GM21390 (cell line): ENCODE measurements at regions not wholly inside any gene's neighbourhood (a gene's known extent, or its start where the extent isn't known, plus 50 kb on each side); places are given as distances from the start of the nearest gene placed in this dataset.
"Not testable (repeated sequence)": the region's sequence is repeated elsewhere in the genome, so short reads cannot be mapped to it uniquely, and the experiment has no call there.

Experiments
- ATAC-seq: cut with Tn5 transposase; IDR thresholded peaks from one replicate; pipeline ENCODE4 v1.9.1; 2021; ENCODE audit not compliant: unreplicated experiment

- no peak for ATAC-seq
These were observed 108.2 kb downstream of the NRN1 start for GRCh38 chr6:5898563-5898962.

DNA sequence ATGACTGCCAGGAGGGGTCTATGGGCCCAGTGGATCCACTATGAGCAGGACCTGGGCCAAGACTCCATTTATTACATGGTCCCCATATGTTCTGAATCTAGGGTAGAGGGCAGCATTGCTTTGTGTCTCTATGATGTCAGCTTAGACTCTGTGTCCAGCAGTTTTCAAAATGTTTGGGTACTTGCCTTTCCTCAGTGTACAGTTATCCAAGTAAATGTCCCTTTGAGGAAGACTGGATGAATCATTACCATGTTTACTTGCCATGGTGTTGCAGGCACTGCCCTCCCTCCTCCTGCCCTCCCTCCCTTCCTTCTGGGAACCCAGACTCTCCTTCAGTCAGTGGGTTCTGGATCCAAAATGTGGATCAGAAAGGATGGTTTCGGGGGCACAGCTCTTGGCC lies 108.6 kb downstream of the NRN1 start:
- no peak for ATAC-seq

DNA sequence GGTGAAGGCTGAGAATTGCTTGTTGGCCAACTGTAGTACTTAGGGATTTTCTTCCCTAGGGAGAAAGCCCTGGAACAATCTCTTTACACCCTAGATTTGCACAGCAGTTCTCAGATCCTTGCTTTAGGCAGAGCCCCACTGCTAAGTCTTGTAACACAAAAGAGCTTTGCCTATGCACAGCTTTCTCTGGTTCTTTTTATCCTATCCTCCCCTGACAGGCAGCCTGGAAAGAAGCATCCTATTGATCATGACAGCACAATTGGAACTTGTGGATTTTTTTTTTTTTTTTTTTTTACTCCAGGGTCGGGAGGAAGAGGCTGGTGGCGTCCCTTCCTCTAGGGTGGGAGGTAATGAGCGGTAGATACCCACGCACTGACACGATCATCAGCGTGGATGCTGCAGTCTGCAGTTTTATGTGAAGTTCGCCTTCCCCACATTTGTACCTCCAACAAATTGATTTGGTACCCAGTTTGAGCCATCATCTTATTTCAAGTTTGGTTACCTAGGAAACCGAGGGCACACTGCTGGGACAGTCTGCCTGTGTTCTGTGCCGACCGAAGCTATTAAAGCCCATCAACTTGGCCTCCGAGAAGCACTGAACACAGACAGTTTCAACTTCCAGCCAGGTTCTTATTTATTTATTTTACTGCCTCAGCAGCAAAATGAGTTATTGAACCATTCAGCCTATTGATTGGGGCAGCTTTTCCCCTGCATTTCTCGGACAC lies 110.1 kb downstream of the NRN1 start:
- no peak for ATAC-seq

GRCh38 chr6:5894357-5894756 lies 112.4 kb downstream of the NRN1 start:
- ATAC-seq: no peak

DNA sequence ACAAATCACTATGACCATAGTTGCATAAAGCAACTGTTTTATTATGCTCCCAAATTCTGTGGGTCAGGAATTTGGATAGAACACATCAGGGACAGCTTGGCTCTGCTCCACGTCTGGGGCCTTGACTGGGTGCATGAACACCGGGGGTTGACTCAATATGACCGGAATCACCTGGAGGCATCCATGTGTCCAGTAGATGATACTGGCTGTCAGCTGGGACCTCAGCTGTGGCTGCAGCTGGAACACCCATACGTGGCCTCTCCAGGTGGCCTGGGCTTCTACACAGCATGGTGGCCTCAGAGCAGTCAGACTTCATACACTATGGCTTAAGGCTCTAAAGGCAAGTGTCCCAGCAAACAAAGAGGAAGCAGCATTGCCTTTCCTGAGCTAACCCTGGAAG lies 113.4 kb downstream of the NRN1 start:
- ATAC-seq: no peak

- ATAC-seq: no peak
These were observed 114.1 kb downstream of the NRN1 start for GRCh38 chr6:5892669-5893068.

DNA sequence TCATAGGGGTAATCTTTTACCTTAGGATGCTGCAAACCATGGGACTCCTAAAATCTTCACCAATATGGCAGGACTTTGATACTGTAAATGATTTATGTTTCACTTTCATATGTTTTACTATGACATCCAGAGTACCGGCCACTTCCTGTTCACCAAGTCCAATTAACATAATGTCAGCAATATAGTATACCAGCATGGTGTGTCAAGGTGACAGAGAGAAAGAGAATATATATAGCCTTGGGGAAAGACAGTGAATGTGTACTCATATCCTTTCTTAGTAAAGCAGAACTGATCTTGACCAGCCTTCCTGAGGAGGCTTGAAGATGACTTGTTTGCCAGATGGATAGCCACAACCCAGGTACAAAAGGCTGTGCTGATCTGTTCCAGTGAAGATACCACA lies 127.9 kb downstream of the NRN1 start:
- ATAC-seq: no peak

DNA sequence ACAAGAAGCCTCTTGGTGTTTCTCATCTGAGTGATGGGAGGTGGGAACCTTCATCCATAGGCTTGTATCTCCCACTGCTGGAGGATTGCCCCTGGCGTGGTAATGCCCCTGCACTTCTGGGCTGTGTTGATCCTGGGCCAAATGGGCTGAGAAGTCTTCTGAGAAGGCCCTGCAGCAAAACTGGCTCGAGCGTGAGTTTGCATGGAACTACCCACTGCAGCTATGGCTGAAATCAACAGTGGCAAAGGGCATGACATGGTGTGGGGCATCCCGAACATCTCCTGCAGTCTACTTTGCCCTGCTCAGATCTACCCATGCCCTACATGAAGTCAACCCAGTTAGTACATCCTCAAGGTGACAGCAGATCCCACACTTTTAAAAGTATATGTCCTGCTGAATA lies 130.6 kb downstream of the NRN1 start:
- ATAC-seq: no peak

DNA sequence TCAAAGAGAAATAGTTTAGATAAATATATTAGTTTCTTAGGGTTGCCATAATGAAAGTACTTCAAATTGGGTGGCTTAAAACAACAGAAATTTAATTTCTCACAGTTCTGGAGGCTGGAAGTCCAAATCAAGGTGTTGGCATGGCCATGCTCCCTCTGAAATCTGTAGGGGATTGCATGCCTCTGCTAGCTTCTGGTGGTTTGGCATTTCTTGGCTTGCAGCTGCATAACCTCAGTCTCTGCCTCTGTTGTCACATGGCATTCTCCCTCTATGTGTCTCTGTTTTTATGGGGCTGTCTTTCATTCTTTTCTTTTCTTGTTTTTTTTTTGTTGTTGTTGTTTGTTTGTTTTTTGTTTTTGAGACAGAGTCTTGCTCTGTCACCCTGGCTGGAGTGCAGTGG lies 132.7 kb downstream of the NRN1 start:
- ATAC-seq: not testable (repeated sequence)

DNA sequence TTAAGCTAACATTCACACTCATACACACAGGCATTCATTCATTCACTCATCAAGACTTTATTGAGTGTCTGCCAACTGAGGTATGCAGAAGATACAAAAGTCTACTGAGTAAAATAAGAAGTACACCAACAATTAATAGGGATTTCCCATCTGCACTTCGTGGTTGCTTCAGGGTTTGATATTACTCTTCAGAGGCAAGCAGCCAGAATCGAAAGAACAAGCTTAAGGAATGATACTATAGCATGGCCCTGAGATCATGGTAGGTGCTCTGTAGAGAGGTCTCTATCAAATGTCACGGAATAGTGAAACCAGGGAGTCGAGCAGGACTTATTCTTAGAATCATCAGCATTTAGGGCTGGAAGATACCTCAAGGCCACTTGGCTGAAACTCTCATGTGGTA lies 135.4 kb downstream of the NRN1 start:
- peak; percentile 60 for ATAC-seq

GRCh38 chr6:5869676-5870075 lies 137.0 kb downstream of the NRN1 start:
- no peak for ATAC-seq

DNA sequence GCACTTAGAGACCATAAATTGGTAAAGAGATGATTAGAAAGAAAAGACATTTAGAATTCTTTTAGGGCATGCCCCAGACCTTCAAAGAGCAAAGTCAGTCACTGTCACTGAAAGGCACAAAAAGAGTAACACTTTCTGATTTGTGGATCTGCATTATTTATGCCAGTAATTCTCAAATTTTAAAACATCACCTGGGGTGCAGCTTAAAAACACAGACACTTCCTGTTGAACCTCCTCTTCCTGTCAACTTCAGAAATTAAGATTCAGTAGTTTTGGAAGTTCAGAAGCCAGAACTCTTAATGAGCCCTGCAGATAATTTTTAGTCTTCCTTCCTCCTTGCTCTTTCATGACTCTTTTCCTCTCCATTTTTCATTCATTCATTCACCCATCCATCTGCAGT lies 137.5 kb downstream of the NRN1 start:
- no peak for ATAC-seq

GRCh38 chr6:5866547-5867051 lies 140.1 kb downstream of the NRN1 start:
- no peak for ATAC-seq

DNA sequence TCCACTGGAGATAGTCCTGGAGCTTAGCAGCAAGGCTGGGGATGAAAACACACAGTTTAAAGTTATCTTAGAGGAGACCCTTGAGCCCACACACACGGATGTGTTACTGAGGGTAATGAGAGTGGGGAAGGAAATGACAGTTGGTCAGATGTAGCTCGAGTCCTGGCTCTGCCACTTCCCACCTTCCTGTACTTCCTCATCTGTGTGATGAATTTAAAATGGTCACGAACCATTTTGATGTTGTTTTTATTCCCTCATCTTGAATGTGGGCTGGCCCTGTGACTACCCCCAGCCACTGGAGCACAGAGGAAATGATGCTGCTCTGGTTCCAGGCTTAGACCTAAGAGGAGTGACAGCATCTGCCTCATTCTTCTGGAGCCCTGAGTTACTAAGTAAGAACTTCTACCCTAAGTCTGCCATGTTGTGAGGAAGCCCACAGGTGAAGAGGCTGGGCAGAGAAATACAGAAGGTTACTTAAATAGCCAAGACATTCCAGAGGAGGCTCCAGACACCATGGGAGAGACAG lies 141.2 kb downstream of the NRN1 start:
- no peak for ATAC-seq

GRCh38 chr6:5860849-5861248 lies 145.9 kb downstream of the NRN1 start:
- no peak for ATAC-seq

DNA sequence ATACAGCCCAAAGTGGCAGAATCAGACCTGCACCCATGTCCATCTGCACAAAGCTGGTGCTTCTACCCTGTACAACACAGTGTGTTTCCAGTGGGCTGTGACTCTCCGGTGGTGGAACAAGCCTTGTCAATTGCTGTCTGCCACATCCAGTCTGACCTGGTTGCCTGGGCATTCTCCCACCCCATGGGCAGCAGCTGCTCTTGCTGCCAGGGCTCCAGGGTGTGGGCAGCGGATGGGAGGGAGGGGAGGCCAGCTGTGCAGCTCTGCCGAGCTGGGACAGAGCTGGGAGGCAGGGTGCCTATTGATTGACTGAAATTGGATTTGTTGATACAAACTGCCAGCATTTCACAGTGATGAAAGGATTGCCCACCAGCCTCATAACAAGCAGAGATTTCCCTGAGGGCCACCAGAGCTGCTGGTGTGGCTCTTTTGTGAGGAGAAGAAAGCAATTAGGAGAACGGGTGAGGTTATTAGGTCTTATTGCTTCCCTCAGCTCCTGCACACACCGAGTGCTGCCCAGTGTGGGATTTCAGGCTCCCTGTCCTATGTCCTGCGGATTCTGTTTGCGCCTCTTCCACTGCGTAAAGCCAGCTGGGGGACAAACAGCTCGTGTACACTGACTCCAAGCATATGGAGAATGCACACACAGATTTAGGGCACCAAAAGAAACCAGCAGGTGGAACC lies 150.8 kb downstream of the NRN1 start:
- ATAC-seq: no peak

DNA sequence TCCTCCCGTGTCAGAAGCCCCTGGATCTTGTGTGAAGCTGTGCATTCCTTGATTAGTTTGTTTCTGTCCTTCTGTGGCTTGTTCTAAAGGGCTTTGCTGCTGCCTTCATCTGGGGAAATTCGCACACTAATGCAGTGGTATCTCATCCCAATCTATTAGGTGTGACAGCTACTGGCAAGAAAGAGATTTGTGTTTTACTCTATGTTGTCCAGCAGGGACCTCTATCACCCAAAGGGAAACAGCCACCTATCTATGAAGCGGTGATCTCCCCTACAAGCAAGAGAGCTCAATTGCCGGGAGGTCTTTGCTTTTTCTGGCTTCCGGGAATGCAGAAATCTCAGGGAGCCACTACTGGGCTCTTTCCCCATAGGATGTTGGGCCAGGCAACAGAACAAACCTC lies 151.8 kb downstream of the NRN1 start:
- ATAC-seq: no peak

DNA sequence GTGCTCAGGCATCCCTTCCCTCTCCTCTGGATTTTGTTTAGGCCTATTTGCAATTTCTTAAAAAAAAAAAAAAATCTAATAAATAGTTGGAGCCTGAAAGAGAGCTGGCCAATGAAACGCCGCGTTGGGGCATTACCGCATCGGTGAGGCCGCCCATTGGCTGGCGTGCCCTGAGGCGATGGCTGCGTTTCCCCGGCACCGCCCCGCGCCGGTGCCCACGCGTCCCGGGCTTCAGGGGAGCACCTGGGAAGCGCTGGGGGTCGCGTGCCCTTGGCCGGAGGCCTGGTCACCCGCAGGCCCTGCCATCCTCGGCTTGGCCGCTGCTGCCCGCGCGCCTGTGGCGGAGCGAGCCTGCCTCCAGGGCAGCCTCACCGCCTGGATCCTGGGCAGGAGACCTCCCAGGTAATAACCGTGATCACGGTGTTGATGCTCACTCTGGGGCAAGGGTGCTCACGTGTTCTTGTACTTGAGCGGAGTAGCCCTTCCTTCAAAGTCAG lies 155.4 kb downstream of the NRN1 start:
- peak; percentile 91 for ATAC-seq

DNA sequence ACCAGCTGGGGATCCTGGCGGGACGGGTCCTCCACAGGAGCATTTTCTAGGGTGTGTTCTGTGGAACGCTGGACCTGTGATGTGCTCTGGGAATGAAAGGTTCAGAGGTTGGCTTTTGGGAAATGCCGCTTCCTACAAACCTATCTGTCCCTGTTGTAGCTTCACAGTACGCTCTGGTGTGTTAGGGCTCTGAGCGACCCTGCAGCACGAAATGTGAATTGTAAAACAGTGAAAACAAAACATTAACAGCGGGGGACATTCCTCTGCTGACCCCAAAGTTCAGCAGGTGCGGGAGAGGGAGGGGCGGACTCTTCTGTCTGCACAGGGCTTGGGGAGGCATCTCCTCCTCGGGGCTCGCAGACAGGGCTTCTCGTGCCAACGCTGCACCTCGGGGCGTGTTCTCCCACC lies 155.9 kb downstream of the NRN1 start:
- peak; percentile 23 for ATAC-seq

DNA sequence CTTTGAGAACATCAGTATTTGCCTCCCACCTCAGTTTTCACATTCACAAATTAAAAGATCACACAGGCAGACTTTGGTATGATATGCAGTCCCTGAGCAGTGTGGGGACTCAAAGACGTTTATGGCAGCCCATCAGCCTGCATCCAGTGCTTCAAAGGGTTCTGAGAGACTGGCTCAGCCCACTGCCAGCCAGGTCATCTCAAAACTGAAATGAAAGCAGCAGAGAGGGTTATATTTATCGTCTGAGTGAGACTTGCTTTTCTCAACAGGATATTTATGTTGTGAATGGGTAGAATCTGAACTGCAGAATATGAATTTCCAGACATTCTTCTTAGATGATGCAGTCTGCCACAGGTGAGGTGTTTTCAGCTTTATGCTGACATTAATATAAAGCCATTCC lies 159.8 kb downstream of the NRN1 start:
- no peak for ATAC-seq

DNA sequence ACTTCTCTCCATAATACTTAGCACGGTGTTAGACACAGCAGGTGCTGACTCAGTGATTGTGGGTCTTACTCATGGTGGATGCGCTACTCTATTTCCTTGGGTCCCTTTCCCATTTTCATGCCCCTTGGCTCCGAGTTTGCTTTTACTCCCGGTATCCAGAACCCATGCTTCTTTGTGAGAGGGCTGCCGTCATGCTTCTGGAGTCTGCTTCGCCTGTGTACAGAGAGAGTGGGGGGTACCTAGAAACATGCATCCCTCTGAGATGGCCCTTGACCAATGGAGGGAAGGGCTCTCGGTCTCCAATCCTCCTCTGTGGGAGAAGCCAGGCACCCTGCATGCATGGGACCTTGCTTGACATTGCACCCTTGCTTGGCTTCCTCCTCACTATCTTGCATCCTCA lies 160.4 kb downstream of the NRN1 start:
- ATAC-seq: no peak

DNA sequence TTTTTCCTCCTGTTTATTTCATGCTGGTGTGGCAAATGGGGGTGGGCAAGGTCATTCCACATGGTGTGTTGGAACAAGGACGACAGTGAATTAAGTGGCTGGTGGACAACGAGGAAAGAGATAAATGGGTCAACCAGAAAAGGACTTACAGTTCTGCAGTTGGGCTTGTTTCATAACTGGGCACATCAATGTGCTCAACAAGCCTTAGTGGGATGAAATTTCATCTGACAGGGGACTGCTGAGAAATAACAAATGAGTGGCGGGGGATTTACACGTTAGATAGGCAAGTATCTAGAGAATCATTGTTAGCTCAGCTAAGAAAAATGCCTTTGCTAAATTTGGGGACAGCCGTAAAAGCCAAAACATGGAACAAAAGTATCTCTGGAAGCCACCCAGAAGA lies 163.6 kb downstream of the NRN1 start:
- ATAC-seq: no peak
